Activated CD8-positive, alpha-beta T cell treated with anti-CD3 and anti-CD28 coated beads for 36 hours (primary cell): ENCODE measurements at regions not wholly inside any gene's neighbourhood (a gene's known extent, or its start where the extent isn't known, plus 50 kb on each side); places are given as distances from the start of the nearest gene placed in this dataset.

Experiments used
- ATAC-seq: fragments of 200-7000 bp; cut with Tn5 transposase; one replicate; pipeline ENCODE4 v1.10.0; 2021; ENCODE audit warnings: mild to moderate bottlenecking, moderate library complexity
- CTCF ChIA-PET: fragments of 350-600 bp; sonication (Branson Sonifier 250); formaldehyde crosslinking; loops from one replicate; lab custom pipeline; 2021; ENCODE audit warnings: antibody characterized with exemption; lab: Charles Lee
- POLR2A ChIA-PET: fragments of 350-600 bp; sonication (Branson Sonifier 250); formaldehyde crosslinking; loops from one replicate; lab custom pipeline; 2021; ENCODE audit warnings: antibody characterized with exemption; lab: Charles Lee
- DNase-seq: peaks from one replicate; pipeline ENCODE4 v3.0.0-alpha.2; 2020
- H3K27ac Mint-ChIP-seq: one replicate; pipeline ENCODE4 v1.8.0; 2021; ENCODE audit warnings: mild to moderate bottlenecking, mixed read lengths
- H3K27me3 Mint-ChIP-seq: one replicate; pipeline ENCODE4 v1.8.0; 2021; ENCODE audit warnings: mixed read lengths
- H3K36me3 Mint-ChIP-seq: one replicate; pipeline ENCODE4 v1.8.0; 2021; ENCODE audit warnings: low read depth, mixed read lengths
- H3K4me1 Mint-ChIP-seq: one replicate; pipeline ENCODE4 v1.8.0; 2021; ENCODE audit warnings: low read depth, mixed read lengths
- H3K4me3 Mint-ChIP-seq: one replicate; pipeline ENCODE4 v1.8.0; 2021; ENCODE audit warnings: mild to moderate bottlenecking, moderate library complexity, mixed read lengths
- H3K9me3 Mint-ChIP-seq: one replicate; pipeline ENCODE4 v1.8.0; 2021; ENCODE audit warnings: mixed read lengths
- intact Hi-C: fragments of 100-400 bp; cut with micrococcal nuclease; formaldehyde crosslinking; loops from one replicate; pipeline ENCODE4 v1.10.0; 2022
- TF ChIP-seq, protein P1 (sequence below): fragments of 200-600 bp; IDR thresholded peaks from one replicate; pipeline ENCODE4 v1.8.0; 2022; ENCODE audit warnings: antibody characterized with exemption, mild to moderate bottlenecking

DNA sequence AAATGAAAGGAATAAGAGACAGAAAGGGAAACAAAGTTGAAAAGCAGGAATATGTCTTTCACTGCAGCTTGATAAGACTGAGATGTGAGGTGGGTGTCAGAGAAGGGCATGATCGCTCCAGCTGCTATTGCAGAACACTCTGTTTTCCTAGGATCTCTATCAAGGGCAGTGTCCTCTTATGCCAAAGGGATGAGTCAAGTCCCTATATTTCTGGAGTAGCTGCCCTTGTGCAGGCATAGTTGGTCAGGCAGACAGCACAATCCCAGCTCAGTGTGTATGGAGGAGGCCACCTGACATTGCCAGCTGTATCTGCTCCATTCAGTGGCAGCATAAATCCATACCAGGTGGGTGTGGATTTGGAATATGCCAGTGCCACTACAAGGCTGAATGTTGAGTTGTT, 101.6 kb downstream of the DAD1 start:
- no peaks in the 10 kb centered on the region for H3K27me3 Mint-ChIP-seq
- H3K4me3 Mint-ChIP-seq, result peak overlapping the region; percentile 82
- ChIA-PET CTCF (no interaction called here), POLR2A (interaction anchor here (0.6 to 29.5 kb wide), 4 partner anchors 9 to 47 kb away, joined by 3 to 684 read pairs (median 8); no protein-coding TSS in a partner anchor)
- peak overlapping the region; percentile 92 for H3K27ac Mint-ChIP-seq
- peaks cover 3% of the 10 kb centered on the region for H3K4me1 Mint-ChIP-seq
- intact Hi-C loops, result no loop called here
- TF ChIP-seq, protein P1, sequence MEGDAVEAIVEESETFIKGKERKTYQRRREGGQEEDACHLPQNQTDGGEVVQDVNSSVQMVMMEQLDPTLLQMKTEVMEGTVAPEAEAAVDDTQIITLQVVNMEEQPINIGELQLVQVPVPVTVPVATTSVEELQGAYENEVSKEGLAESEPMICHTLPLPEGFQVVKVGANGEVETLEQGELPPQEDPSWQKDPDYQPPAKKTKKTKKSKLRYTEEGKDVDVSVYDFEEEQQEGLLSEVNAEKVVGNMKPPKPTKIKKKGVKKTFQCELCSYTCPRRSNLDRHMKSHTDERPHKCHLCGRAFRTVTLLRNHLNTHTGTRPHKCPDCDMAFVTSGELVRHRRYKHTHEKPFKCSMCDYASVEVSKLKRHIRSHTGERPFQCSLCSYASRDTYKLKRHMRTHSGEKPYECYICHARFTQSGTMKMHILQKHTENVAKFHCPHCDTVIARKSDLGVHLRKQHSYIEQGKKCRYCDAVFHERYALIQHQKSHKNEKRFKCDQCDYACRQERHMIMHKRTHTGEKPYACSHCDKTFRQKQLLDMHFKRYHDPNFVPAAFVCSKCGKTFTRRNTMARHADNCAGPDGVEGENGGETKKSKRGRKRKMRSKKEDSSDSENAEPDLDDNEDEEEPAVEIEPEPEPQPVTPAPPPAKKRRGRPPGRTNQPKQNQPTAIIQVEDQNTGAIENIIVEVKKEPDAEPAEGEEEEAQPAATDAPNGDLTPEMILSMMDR, result no peak
- ATAC-seq, result no peak
- peaks cover 65% of the 10 kb centered on the region for H3K36me3 Mint-ChIP-seq
- DNase-seq, result no peak
- H3K9me3 Mint-ChIP-seq, result no peaks in the 10 kb centered on the region

- DNase-seq (no peak), ATAC-seq (no peak)
- peak overlapping the region; percentile 82 for H3K4me3 Mint-ChIP-seq
- ChIA-PET CTCF (no interaction called here), POLR2A (interaction anchor here (2.0 to 29.5 kb wide), 2 partner anchors 11 to 25 kb away, joined by 13 to 684 read pairs; no protein-coding TSS in a partner anchor)
- TF ChIP-seq, protein P1, result no peak
- peaks cover 3% of the 10 kb centered on the region for H3K4me1 Mint-ChIP-seq
- H3K36me3 Mint-ChIP-seq, result peaks cover 59% of the 10 kb centered on the region
- H3K9me3 Mint-ChIP-seq, result no peaks in the 10 kb centered on the region
- intact Hi-C loops, result no loop called here
- no peaks in the 10 kb centered on the region for H3K27me3 Mint-ChIP-seq
- peak overlapping the region; percentile 92 for H3K27ac Mint-ChIP-seq
Observed at GRCh38 chr14:22486675-22487074, 102.3 kb downstream of the DAD1 start.

GRCh38 chr14:22485649-22486048, 103.4 kb downstream of the DAD1 start:
- Mint-ChIP-seq H3K36me3 (peaks cover 56% of the 10 kb centered on the region), H3K4me3 (peak overlapping the region; percentile 82), H3K9me3 (no peaks in the 10 kb centered on the region), H3K27ac (peak overlapping the region; percentile 94), H3K4me1 (peaks cover 3% of the 10 kb centered on the region), H3K27me3 (no peaks in the 10 kb centered on the region)
- no peak for ATAC-seq
- ChIA-PET CTCF (no interaction called here), POLR2A (interaction anchor here (29.5 kb wide), 1 partner anchor 26 kb away, joined by 684 read pairs; no protein-coding TSS in a partner anchor)
- no peak for DNase-seq
- intact Hi-C loops, result no loop called here
- TF ChIP-seq, protein P1, result no peak

- intact Hi-C loops, result no loop called here
- TF ChIP-seq, protein P1, result no peak
- ChIA-PET POLR2A (interaction anchor here (0.6 to 29.5 kb wide), 3 partner anchors 8 to 75 kb away, joined by 3 to 684 read pairs (median 4); no protein-coding TSS in a partner anchor), CTCF (interaction anchor here (1.0 kb wide), 1 partner anchor 15 kb away, joined by 3 read pairs; no protein-coding TSS in a partner anchor)
- DNase-seq (no peak), ATAC-seq (no peak)
- Mint-ChIP-seq H3K27me3 (no peaks in the 10 kb centered on the region), H3K4me3 (peak overlapping the region; percentile 82), H3K4me1 (peaks cover 3% of the 10 kb centered on the region), H3K9me3 (no peaks in the 10 kb centered on the region), H3K36me3 (peaks cover 51% of the 10 kb centered on the region), H3K27ac (peak overlapping the region; percentile 94)
Observed at GRCh38 chr14:22485178-22485577, 103.8 kb downstream of the DAD1 start.

GRCh38 chr14:22484632-22485031, 104.4 kb downstream of the DAD1 start:
- H3K4me1 Mint-ChIP-seq, result no peaks in the 10 kb centered on the region
- ChIA-PET CTCF (interaction anchor here (1.0 kb wide), 1 partner anchor 16 kb away, joined by 3 read pairs; no protein-coding TSS in a partner anchor), POLR2A (interaction anchor here (0.6 to 29.5 kb wide), 4 partner anchors 9 to 76 kb away, joined by 3 to 684 read pairs (median 4); no protein-coding TSS in a partner anchor)
- intact Hi-C loops, result no loop called here
- H3K27me3 Mint-ChIP-seq, result no peaks in the 10 kb centered on the region
- ATAC-seq (no peak), DNase-seq (no peak)
- H3K27ac Mint-ChIP-seq, result peak overlapping the region; percentile 94
- H3K36me3 Mint-ChIP-seq, result peaks cover 47% of the 10 kb centered on the region
- no peaks in the 10 kb centered on the region for H3K9me3 Mint-ChIP-seq
- TF ChIP-seq, protein P1, result no peak
- peak overlapping the region; percentile 82 for H3K4me3 Mint-ChIP-seq
